ENCODE measurements at regions not wholly inside any gene's neighbourhood (a gene's known extent, or its start where the extent isn't known, plus 50 kb on each side); places are given as distances from the start of the nearest gene placed in this dataset.
A peak's percentile ranks its signal among the peaks of the same experiment; 100 is the strongest.

- in situ Hi-C loops (cut with HindIII; ENCODE audit: low sequenced_read_pairs) = no loop called here
- no peak for DNase-seq (ENCODE audit: low spot score)
Observed at GRCh38 chr4:100287534-100287933, 97.3 kb upstream of the DDIT4L start.

- DNase-seq (ENCODE audit: low spot score) = peak; percentile 64
- in situ Hi-C loops (cut with HindIII; ENCODE audit: low sequenced_read_pairs) = no loop called here
Observed at GRCh38 chr4:100286636-100287035, 96.4 kb upstream of the DDIT4L start.

GRCh38 chr4:100285121-100285520 lies 94.9 kb upstream of the DDIT4L start:
- in situ Hi-C loops (cut with HindIII; ENCODE audit: low sequenced_read_pairs) = no loop called here

GRCh38 chr4:100284129-100284880 lies 94.0 kb upstream of the DDIT4L start:
- in situ Hi-C loops (cut with HindIII; ENCODE audit: low sequenced_read_pairs) = no loop called here
- DNase-seq (ENCODE audit: low spot score) = no peak

More at GRCh38 chr4:100285121-100285520, 94.9 kb upstream of the DDIT4L start:
- DNase-seq (ENCODE audit: low spot score) = no peak

- in situ Hi-C loops (cut with HindIII; ENCODE audit: low sequenced_read_pairs) = no loop called here
- no peak for DNase-seq (ENCODE audit: low spot score)
Observed at GRCh38 chr4:100280807-100281206, 90.5 kb upstream of the DDIT4L start.

GRCh38 chr4:100278567-100278966 lies 88.3 kb upstream of the DDIT4L start:
- DNase-seq (ENCODE audit: low spot score) = no peak
- in situ Hi-C loops (cut with HindIII; ENCODE audit: low sequenced_read_pairs) = no loop called here

GRCh38 chr4:100269446-100269845 lies 79.2 kb upstream of the DDIT4L start:
- in situ Hi-C loops (cut with HindIII; ENCODE audit: low sequenced_read_pairs) = no loop called here

GRCh38 chr4:100268789-100269188 lies 78.5 kb upstream of the DDIT4L start:
- in situ Hi-C loops (cut with HindIII; ENCODE audit: low sequenced_read_pairs) = no loop called here

More at GRCh38 chr4:100269446-100269845, 79.2 kb upstream of the DDIT4L start:
- no peak for DNase-seq (ENCODE audit: low spot score)

GRCh38 chr4:100261346-100261745 lies 71.1 kb upstream of the DDIT4L start:
- in situ Hi-C loops (cut with HindIII; ENCODE audit: low sequenced_read_pairs) = no loop called here
- no peak for DNase-seq (ENCODE audit: low spot score)

More at GRCh38 chr4:100268789-100269188, 78.5 kb upstream of the DDIT4L start:
- no peak for DNase-seq (ENCODE audit: low spot score)

- in situ Hi-C loops (cut with HindIII; ENCODE audit: low sequenced_read_pairs) = no loop called here
- DNase-seq (ENCODE audit: low spot score) = peak; percentile 14
Observed at GRCh38 chr4:100258675-100259074, 68.4 kb upstream of the DDIT4L start.

GRCh38 chr4:100257567-100257966 lies 67.3 kb upstream of the DDIT4L start:
- in situ Hi-C loops (cut with HindIII; ENCODE audit: low sequenced_read_pairs) = no loop called here
- no peak for DNase-seq (ENCODE audit: low spot score)

- in situ Hi-C loops (cut with HindIII; ENCODE audit: low sequenced_read_pairs) = no loop called here
- DNase-seq (ENCODE audit: low spot score) = no peak
Observed at GRCh38 chr4:100254237-100254636, 64.0 kb upstream of the DDIT4L start.

GRCh38 chr4:100248476-100248875 lies 58.2 kb upstream of the DDIT4L start:
- in situ Hi-C loops (cut with HindIII; ENCODE audit: low sequenced_read_pairs) = no loop called here
- no peak for DNase-seq (ENCODE audit: low spot score)

GRCh38 chr4:100246697-100247096 lies 56.4 kb upstream of the DDIT4L start:
- in situ Hi-C loops (cut with HindIII; ENCODE audit: low sequenced_read_pairs) = no loop called here
- DNase-seq (ENCODE audit: low spot score) = no peak

GRCh38 chr4:100244347-100244746 lies 54.1 kb upstream of the DDIT4L start:
- in situ Hi-C loops (cut with HindIII; ENCODE audit: low sequenced_read_pairs) = no loop called here
- no peak for DNase-seq (ENCODE audit: low spot score)
